KMS-11 (cell line): ENCODE measurements at regions not wholly inside any gene's neighbourhood (a gene's known extent, or its start where the extent isn't known, plus 50 kb on each side); places are given as distances from the start of the nearest gene placed in this dataset.

Experiments
- H2AFZ ChIP-seq: fragments of 200-600 bp; sonication (generic); 2 replicates; pipeline ENCODE4 v1.6.1; 2016; ENCODE audit warnings: antibody characterized with exemption, mixed run types, low read depth
- H3K27ac ChIP-seq: fragments of 200-600 bp; sonication (generic); 2 replicates; pipeline ENCODE4 v1.6.1; 2016; ENCODE audit warnings: mild to moderate bottlenecking, mixed run types
- H3K27me3 ChIP-seq: fragments of 200-600 bp; sonication (generic); 2 replicates; pipeline ENCODE4 v1.6.1; 2017; ENCODE audit warnings: mild to moderate bottlenecking, low read depth, mixed run types, moderate library complexity; ENCODE audit not compliant: insufficient read depth
- H3K36me3 ChIP-seq: fragments of 200-600 bp; sonication (generic); 2 replicates; pipeline ENCODE4 v1.6.1; 2017; ENCODE audit warnings: mild to moderate bottlenecking, mixed run types; ENCODE audit not compliant: insufficient read depth
- H3K4me1 ChIP-seq: fragments of 200-600 bp; sonication (generic); 2 replicates; pipeline ENCODE4 v1.6.1; 2016; ENCODE audit warnings: mild to moderate bottlenecking, low read depth, mixed run types; ENCODE audit not compliant: poor library complexity, severe bottlenecking
- H3K4me2 ChIP-seq: fragments of 200-600 bp; sonication (generic); 2 replicates; pipeline ENCODE4 v1.7.0; 2016; ENCODE audit warnings: mild to moderate bottlenecking, mixed run types
- H3K4me3 ChIP-seq: fragments of 200-600 bp; sonication (generic); IDR thresholded peaks from 2 replicates; pipeline ENCODE4 v1.6.1; 2017; ENCODE audit warnings: low read depth, low read length, mixed read lengths; ENCODE audit not compliant: insufficient read depth
- H3K79me2 ChIP-seq: fragments of 200-600 bp; sonication (generic); 2 replicates; pipeline ENCODE4 v1.6.1; 2016; ENCODE audit warnings: low read depth, mixed run types; ENCODE audit not compliant: insufficient read depth
- H3K9ac ChIP-seq: fragments of 200-600 bp; sonication (generic); 2 replicates; pipeline ENCODE4 v1.6.1; 2016; ENCODE audit warnings: mild to moderate bottlenecking, mixed run types
- H4K20me1 ChIP-seq: fragments of 200-600 bp; sonication (generic); 2 replicates; pipeline ENCODE4 v1.6.1; 2016; ENCODE audit warnings: mild to moderate bottlenecking, mixed run types; ENCODE audit not compliant: insufficient read depth
- TF ChIP-seq, protein P1 (sequence below): fragments of 200-600 bp; sonication (generic); conservative IDR thresholded peaks from 2 replicates; pipeline ENCODE4 v1.6.1; 2017; ENCODE audit warnings: low read depth, mild to moderate bottlenecking, antibody characterized with exemption, low read length, moderate library complexity, mixed read lengths

DNA sequence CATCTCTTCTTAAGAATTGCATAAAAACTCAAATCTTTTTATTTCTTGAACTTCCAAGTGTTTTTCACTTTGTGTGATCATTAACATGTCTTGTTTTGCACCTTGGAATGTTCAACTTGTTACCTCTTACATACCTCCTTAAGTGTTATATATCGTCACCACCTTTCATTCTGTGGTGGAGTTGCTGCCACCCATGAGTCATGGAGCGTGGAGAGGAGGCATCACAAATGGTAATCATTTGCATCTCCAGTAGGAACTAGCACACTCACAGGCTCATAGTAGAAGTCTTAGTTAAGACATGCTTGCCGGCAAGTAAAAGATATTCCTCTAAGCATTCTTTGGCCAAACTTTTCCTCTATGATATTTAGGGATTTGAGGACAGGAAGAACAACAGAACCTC lies 67.0 kb upstream of the VCX start:
- H2AFZ ChIP-seq: no peak overlapping the region
- no peak overlapping the region for H3K27ac ChIP-seq
- TF ChIP-seq, protein P1, sequence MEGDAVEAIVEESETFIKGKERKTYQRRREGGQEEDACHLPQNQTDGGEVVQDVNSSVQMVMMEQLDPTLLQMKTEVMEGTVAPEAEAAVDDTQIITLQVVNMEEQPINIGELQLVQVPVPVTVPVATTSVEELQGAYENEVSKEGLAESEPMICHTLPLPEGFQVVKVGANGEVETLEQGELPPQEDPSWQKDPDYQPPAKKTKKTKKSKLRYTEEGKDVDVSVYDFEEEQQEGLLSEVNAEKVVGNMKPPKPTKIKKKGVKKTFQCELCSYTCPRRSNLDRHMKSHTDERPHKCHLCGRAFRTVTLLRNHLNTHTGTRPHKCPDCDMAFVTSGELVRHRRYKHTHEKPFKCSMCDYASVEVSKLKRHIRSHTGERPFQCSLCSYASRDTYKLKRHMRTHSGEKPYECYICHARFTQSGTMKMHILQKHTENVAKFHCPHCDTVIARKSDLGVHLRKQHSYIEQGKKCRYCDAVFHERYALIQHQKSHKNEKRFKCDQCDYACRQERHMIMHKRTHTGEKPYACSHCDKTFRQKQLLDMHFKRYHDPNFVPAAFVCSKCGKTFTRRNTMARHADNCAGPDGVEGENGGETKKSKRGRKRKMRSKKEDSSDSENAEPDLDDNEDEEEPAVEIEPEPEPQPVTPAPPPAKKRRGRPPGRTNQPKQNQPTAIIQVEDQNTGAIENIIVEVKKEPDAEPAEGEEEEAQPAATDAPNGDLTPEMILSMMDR: no peak
- no peaks in the 10 kb centered on the region for H3K36me3 ChIP-seq
- H3K4me3 ChIP-seq: no peak overlapping the region
- H4K20me1 ChIP-seq: no peaks in the 10 kb centered on the region
- H3K27me3 ChIP-seq: no peaks in the 10 kb centered on the region
- no peak overlapping the region for H3K4me2 ChIP-seq
- no peak overlapping the region for H3K9ac ChIP-seq
- no peaks in the 10 kb centered on the region for H3K4me1 ChIP-seq
- no peaks in the 10 kb centered on the region for H3K79me2 ChIP-seq

DNA sequence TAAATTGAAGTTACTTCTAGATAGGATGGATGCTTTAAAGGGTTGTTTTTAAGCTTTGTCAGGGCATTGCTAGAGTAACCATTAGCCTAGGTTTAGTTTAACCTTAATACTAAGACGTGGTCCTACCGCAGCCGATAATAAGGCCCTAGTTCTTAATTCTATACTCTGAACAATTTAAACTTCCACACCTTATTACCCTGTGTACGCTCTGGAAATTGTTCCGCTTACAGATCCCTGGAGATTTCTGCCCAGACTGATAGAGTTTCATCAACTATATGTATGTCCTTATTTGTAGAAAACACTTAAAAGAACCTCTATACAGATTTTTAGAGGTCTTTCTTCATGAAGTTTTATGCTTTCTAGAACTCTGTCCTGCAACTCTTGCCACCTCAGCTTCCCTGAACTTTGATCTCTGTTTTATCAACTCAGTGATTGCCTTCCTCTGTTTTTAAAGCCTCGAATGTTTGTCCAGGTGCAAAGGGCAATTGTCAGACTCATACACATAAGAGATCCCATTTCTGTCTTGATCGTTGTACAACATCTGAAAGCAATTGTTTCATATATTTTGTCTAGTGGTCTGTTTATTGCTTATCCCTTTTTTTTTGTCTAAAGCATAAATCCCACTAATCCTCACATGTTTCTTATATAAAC lies 71.1 kb upstream of the VCX start:
- Histone ChIP-seq H4K20me1 (no peaks in the 10 kb centered on the region), H3K79me2 (no peaks in the 10 kb centered on the region), H3K27ac (no peak overlapping the region), H3K9ac (no peak overlapping the region), H3K4me3 (no peak overlapping the region), H2AFZ (no peak overlapping the region), H3K4me1 (no peaks in the 10 kb centered on the region), H3K27me3 (no peaks in the 10 kb centered on the region), H3K36me3 (no peaks in the 10 kb centered on the region), H3K4me2 (no peak overlapping the region)
- TF ChIP-seq, protein P1: no peak

DNA sequence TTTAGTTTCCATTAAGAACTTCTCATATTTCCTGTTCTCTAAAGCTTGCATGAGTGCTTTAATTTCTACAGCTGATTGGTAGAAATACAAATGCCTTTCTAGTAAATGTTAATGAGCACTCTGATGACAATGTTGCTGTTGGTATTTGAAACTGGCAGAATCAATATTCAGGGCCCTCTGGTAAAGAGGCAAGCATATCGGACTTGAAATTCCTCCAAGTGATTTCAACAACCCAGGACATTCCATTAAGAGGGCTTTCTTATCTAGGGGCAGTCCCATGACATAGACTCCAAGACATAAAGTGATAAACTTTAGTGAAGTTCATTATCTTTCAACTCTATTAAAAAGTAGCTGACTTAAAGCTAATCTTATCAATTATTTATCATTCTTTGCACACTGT lies 83.1 kb upstream of the VCX start:
- Histone ChIP-seq H2AFZ (no peak overlapping the region), H3K4me1 (no peaks in the 10 kb centered on the region), H4K20me1 (no peaks in the 10 kb centered on the region), H3K9ac (no peak overlapping the region), H3K79me2 (no peaks in the 10 kb centered on the region), H3K27me3 (no peaks in the 10 kb centered on the region), H3K27ac (no peak overlapping the region), H3K4me2 (no peak overlapping the region), H3K36me3 (no peaks in the 10 kb centered on the region), H3K4me3 (no peak overlapping the region)
- TF ChIP-seq, protein P1: no peak

DNA sequence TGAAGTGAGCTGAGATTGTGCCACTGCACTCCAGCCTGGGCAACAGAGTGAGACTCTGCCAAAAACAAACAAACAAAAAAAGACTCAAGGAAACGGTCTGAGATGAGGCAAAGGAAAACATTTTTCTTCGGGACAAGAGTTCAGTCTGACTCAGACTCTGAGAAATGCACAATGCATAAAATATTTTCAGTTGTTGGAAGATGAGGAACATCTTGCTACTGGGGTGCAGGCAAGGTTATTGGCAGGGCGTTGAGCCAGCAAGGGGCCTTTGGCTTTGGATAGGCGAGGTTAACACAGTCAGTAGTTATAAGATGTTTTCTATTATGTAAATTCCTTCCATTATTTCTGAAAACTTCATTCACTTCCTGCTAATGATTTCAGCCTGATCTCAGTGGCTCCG lies 96.1 kb upstream of the VCX start:
- Histone ChIP-seq H3K27ac (no peak overlapping the region), H3K4me1 (no peaks in the 10 kb centered on the region), H3K4me2 (no peak overlapping the region), H2AFZ (no peak overlapping the region), H3K9ac (no peak overlapping the region), H4K20me1 (no peaks in the 10 kb centered on the region), H3K4me3 (no peak overlapping the region), H3K79me2 (no peaks in the 10 kb centered on the region), H3K36me3 (no peaks in the 10 kb centered on the region), H3K27me3 (no peaks in the 10 kb centered on the region)
- TF ChIP-seq, protein P1: no peak
